ENCODE measurements at regions not wholly inside any gene's neighbourhood (a gene's known extent, or its start where the extent isn't known, plus 50 kb on each side); places are given as distances from the start of the nearest gene placed in this dataset.

DNA sequence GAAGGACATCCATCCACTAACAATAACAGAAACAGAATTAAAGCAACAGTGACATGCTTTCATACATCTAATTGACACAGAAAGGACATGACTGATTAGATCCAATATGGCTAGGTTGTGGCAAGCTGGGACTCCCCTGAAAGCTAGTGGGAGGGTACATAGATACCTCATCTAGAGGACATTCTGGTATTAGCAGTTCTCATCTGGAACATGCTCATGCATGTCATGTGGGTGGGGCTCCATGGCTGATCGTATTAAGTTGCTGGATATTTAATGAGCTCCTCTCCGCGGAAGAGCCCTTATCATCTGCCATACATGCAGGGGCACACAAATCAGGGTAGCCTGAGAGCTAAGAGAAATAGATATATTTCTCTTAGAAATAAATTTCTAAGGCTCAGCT, 358.9 kb downstream of the ICE1 start:
- TF ChIP-seq, protein P1, sequence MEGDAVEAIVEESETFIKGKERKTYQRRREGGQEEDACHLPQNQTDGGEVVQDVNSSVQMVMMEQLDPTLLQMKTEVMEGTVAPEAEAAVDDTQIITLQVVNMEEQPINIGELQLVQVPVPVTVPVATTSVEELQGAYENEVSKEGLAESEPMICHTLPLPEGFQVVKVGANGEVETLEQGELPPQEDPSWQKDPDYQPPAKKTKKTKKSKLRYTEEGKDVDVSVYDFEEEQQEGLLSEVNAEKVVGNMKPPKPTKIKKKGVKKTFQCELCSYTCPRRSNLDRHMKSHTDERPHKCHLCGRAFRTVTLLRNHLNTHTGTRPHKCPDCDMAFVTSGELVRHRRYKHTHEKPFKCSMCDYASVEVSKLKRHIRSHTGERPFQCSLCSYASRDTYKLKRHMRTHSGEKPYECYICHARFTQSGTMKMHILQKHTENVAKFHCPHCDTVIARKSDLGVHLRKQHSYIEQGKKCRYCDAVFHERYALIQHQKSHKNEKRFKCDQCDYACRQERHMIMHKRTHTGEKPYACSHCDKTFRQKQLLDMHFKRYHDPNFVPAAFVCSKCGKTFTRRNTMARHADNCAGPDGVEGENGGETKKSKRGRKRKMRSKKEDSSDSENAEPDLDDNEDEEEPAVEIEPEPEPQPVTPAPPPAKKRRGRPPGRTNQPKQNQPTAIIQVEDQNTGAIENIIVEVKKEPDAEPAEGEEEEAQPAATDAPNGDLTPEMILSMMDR (IDR thresholded peaks at IDR 0.05) = no peak
- no peak for ATAC-seq
- no peaks in the 10 kb centered on the region for H3K9me3 ChIP-seq
- no peak overlapping the region for H3K4me3 ChIP-seq
- no peak for DNase-seq
- H3K36me3 ChIP-seq = no peaks in the 10 kb centered on the region
- no peaks in the 10 kb centered on the region for H3K27me3 ChIP-seq (ENCODE audit: low read depth)
- H3K4me1 ChIP-seq = no peaks in the 10 kb centered on the region
- intact Hi-C loops (cut with DNase I) = no loop called here
- H3K27ac ChIP-seq = no peak overlapping the region

DNA sequence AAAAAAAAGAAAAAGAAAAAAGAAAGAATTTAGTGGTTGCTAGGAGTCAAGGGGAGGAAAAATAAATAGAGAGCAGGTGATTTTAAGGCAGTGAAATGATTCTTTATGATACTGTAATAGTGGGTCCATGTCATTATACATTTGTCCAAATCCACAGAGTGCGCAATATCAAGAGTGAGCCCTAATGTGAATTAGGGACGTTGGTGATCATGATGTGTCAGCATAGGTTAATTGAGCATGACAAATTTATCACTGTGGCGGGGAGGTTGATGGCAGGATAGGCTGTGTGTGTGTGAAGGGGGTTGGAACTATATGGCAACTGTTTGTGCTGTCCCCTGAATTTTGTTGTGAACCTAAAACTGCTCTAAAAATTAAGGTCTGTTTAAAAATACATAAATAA, 357.8 kb downstream of the ICE1 start:
- intact Hi-C loops (cut with DNase I) = no loop called here
- no peak for DNase-seq

DNA sequence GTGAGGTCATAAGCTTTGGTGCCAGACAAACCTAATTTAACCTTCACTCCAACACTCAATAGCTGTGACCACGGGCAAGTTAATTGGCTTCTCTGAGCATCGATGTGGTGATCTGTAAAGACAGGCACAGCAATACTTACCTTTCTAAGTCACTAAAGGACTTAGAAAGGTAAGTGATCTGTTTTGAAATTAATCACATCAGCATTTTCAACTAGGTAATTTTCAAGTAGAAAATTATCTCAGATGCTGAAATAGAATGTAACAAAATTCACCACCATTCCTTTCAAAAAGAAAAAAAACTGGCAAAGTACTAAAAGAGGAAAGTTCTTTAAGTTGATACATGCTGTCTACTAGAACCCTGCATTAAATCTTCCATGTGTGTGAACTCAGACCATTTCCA, 354.5 kb downstream of the ICE1 start:
- Histone ChIP-seq H3K27ac (no peak overlapping the region), H3K27me3 (ENCODE audit: low read depth) (no peaks in the 10 kb centered on the region), H3K9me3 (no peaks in the 10 kb centered on the region), H3K4me3 (no peak overlapping the region), H3K36me3 (no peaks in the 10 kb centered on the region), H3K4me1 (no peaks in the 10 kb centered on the region)
- intact Hi-C loops (cut with DNase I) = no loop called here
- TF ChIP-seq, protein P1 (IDR thresholded peaks at IDR 0.05) = no peak
- ATAC-seq = no peak
- DNase-seq = no peak

More for the DNA sequence above, 357.8 kb downstream of the ICE1 start:
- Histone ChIP-seq H3K27ac (no peak overlapping the region), H3K9me3 (no peaks in the 10 kb centered on the region), H3K4me1 (no peaks in the 10 kb centered on the region), H3K36me3 (no peaks in the 10 kb centered on the region), H3K4me3 (no peak overlapping the region), H3K27me3 (ENCODE audit: low read depth) (no peaks in the 10 kb centered on the region)
- ATAC-seq = no peak
- TF ChIP-seq, protein P1 (IDR thresholded peaks at IDR 0.05) = no peak

DNA sequence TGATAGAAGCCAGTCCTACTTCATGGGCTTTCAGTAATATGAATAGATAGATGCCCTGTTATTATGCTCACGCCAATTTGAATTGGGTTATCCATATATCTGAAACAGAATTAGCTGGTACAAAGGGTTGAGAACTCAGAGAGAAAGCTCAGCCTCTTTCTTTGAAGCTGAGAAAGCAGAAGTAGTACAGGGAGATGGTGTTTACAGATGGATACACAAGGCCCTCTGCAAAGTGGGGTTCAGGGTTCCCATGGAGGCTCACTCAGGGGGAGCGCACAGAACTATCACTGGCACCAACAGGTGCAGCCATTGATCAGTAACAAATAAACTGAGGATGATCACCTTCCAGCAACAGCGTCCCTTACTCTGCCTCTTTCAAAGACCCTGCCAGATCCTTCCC, 349.7 kb downstream of the ICE1 start:
- Histone ChIP-seq H3K4me1 (no peaks in the 10 kb centered on the region), H3K27me3 (ENCODE audit: low read depth) (no peaks in the 10 kb centered on the region), H3K27ac (no peak overlapping the region), H3K9me3 (no peaks in the 10 kb centered on the region), H3K4me3 (no peak overlapping the region), H3K36me3 (no peaks in the 10 kb centered on the region)
- intact Hi-C loops (cut with DNase I) = no loop called here
- no peak for DNase-seq
- TF ChIP-seq, protein P1 (IDR thresholded peaks at IDR 0.05) = no peak
- ATAC-seq = no peak

DNA sequence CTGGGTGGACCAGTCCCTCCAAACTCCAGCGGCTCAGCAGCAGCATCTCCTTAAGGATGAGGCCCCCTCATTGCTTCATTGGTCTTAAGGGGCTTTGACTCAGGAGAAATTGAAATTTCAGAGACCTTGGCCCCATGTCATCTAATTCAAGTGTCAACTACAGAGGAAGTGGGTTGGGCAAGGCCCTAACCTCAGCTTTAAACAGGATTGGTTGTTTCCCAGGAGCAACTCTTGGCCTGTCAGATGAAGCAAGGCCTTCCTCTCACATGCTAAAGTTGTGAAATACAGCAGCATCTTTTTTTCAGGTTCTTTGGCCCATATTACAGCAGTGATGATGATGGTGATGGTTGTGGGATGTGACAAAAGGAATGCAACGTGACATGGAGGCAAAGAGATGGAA, 348.3 kb downstream of the ICE1 start:
- Histone ChIP-seq H3K4me3 (no peak overlapping the region), H3K36me3 (no peaks in the 10 kb centered on the region), H3K27me3 (ENCODE audit: low read depth) (no peaks in the 10 kb centered on the region), H3K9me3 (no peaks in the 10 kb centered on the region), H3K4me1 (no peaks in the 10 kb centered on the region), H3K27ac (no peak overlapping the region)
- intact Hi-C loops (cut with DNase I) = no loop called here
- DNase-seq (no peak), ATAC-seq (no peak)
- TF ChIP-seq, protein P1 (IDR thresholded peaks at IDR 0.05) = no peak

All from lower lobe of right lung (tissue), 2 donors.